NAMALWA (cell line): ENCODE measurements at regions not wholly inside any gene's neighbourhood (a gene's known extent, or its start where the extent isn't known, plus 50 kb on each side); places are given as distances from the start of the nearest gene placed in this dataset.

Experiments used
- DNase-seq: peaks from one replicate; pipeline ENCODE4 v3.0.0-alpha.2; 2015; ENCODE audit warnings: low spot score

GRCh38 chr5:162324328-162324727 is 256.8 kb downstream of the GABRG2 start:
- no peak for DNase-seq

GRCh38 chr5:162325143-162325727 is 257.7 kb downstream of the GABRG2 start:
- no peak for DNase-seq

DNA sequence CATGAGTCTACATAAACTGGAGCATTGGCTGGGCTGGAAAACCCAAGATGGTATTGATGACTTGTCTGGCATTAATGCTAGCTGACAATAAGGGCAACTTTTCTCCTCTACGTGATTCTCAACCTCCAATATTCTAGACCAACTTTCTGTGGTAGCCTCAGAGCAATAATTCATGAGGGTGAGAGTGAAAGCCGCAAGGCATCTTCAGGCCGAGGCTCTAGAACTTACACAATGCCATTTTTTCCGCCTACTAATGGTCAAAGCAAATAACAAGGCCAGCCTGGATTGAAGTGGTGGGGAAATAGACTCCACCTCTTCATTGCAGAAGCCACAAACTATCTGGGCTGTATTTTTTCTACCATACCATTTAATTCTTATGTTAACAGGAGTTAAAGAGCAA is 267.4 kb downstream of the GABRG2 start:
- no peak for DNase-seq

GRCh38 chr5:162360373-162360931 is 292.9 kb downstream of the GABRG2 start:
- DNase-seq, result no peak

- no peak for DNase-seq
Observed at GRCh38 chr5:162372256-162372655, 304.7 kb downstream of the GABRG2 start.

- no peak for DNase-seq
Observed at GRCh38 chr5:162377895-162378294, 310.3 kb downstream of the GABRG2 start.

DNA sequence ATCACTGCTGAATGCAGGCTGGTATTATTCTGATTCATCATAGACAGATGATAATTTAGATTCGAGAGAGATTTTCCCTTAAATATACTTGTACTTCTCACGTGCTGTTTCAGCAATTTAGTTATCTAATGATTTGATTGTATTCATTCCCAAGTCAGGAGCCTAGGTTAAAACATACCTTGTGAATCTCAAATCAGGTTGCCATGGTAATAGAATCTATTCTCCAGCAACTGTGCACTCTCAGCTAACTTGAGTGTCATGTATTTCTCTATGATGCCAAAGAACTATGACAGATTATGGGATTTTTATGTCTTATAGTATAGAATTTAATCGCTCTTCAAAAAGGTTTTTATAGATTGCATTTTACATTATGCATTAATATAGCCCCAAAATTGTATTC is 315.3 kb downstream of the GABRG2 start:
- DNase-seq, result no peak

DNA sequence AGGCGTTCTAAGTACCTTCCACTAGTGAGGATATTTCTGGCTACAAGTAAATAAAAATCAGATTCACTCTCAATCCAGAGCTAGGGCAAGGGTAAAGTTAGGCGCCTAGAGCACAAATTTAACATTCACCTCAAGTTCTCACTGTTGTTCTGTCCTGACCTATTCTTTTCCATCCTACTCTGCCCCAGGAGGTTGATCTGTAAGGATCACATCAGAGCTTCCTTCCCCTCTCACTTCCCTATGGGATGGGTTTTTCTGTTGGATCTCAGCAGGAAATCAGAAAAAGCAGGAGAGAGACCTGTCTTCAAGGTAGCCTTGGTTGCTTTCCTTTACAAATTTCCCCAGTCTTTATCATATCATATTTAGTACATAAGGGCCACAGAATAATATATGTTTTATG is 316.7 kb downstream of the GABRG2 start:
- no peak for DNase-seq

DNA sequence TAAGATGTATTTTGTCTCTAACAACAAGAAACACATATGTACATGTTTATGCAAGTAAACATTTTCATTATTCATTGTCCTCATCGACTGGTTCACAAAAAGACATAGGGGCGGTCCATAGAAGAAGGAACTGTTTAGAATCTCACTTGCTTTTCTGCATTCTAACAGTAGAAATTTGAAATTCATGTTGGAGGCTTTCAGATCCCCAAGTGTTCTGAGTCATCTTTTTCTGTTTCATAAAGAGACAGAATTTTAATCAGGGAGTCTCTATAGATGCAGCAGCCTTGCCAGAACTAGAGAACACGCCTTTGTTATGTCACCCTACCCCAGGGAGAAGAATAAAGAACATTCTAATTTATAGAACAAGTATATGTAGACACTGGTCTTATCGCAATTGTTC is 324.3 kb downstream of the GABRG2 start:
- DNase-seq, result no peak

DNA sequence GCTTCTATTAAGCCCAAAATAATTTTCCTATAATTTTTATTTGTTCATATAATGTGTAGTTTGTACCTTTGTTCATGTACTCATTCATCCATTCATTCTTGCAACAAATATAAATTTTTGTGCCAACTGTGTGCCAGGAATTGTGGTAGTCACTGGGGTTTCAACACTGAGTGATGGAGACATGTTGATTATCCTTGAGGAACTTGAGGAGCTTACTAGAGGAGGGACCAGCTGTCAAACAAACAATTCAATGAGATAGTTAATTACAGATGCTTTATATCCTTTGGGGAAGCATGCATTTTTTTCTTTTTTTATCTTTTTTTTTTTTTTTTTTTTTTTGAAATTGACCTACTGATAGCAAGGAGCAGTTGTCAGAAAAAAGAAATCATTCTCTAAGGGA is 324.8 kb downstream of the GABRG2 start:
- DNase-seq, result no peak

DNA sequence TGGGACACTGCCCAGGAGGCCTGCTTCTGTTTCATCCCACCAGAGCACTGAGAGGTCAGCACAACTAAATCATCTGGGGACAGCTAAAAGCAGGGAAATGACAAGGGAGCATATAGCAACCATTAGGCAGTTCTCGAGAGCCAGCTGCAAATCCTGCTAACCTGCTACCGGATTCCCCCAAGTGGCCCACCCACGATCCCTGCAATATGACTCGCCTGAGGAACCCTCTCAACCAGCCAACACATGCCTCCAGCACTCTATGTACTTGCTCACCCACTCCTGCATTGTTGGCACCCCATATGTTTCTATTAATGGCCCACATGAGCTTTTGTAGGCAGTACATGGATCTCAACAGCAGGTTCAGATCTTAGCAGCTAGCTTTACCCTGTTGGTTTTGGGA is 326.0 kb downstream of the GABRG2 start:
- DNase-seq, result no peak

- DNase-seq, result no peak
Observed at GRCh38 chr5:162407614-162408013, 340.0 kb downstream of the GABRG2 start.

DNA sequence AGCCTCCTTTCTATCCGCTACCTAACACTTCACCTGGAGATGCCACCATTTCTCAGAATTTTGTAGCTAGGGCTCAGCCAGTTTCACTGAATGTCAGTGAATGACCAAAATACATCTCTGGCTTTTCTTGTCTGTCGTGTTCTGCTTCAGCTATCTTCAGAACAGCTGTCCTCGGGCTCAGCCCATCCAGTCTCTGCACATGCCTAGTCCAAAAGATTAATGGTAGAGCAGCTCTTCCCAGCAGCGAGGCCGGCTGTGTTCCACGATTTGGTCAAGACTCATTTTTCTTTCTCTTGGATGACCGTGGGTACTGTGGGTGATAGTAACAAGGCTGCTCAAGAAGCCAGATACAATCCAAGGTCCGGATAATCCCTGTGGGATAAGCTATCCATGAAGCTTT is 342.8 kb downstream of the GABRG2 start:
- no peak for DNase-seq

DNA sequence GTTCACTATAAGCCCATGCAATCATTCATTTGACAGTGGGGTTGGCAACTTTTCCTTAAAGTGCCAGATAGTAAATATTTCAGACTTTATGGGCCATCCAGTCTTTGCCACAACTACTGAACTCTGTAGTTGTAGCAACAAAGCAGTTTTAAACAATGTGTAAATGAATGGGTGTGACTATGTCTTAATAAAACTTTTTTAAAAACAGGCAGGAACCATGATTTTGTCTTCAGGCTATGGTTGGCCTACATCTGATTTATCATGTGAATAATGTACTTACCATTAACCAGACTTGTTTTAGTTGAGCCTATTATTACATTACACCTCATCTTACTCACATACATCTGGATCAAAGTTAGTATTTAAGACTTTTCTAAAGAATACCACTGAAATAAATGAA is 361.6 kb downstream of the GABRG2 start:
- no peak for DNase-seq

- DNase-seq, result no peak
Observed at GRCh38 chr5:162434281-162434680, 366.7 kb downstream of the GABRG2 start.

- no peak for DNase-seq
Observed at GRCh38 chr5:162436055-162436454, 368.5 kb downstream of the GABRG2 start.

DNA sequence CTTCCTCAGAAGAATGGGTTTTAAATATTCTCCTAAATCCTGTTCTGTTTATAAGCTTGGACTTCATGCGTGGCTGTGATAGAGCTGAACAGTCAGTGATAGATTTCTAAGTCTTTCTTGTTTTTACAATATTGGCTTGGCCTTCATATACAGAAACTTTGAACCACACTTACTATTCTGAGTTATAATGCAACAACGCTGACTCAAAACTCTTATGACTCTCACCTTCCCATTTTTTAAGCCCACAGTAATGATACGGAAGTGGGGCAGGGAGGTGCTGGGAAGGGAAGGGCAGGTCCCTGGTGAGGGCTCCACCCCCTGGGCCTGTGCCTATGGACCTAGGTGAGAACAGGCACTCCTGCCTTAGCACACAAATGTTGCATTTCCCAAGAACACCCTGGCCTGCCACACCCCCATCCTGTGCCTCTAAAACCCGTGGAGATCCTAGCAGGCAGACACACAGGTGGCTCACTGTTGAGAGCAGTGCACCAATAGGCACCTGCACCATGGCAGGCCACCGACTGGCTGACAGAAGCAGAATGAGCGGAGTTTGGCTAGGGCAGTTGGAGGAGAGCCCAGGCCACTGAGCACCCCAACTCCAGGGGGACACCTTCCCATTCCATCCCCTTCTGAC is 376.7 kb downstream of the GABRG2 start:
- DNase-seq, result no peak

DNA sequence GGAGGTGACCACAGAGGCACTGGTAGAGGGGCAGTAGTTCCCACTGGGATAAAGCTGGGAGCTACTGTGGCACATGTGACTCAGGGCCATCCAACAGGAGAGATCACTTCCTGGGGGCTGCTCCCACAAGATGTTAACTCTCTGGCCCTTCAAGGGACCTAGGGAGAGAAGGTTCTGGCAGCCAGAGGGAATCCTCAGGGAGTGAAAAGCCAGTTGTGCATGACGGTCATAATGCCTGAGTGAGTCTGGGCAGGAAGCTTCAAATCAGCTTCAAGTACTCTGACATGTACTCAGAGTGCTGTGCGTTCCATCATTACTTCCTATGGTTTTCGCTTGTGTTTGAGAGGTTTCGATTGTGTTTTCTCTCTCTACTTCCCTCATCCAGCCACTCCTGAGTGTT is 388.5 kb downstream of the GABRG2 start:
- no peak for DNase-seq

- DNase-seq, result no peak
Observed at GRCh38 chr5:162466011-162466410, 398.4 kb downstream of the GABRG2 start.

DNA sequence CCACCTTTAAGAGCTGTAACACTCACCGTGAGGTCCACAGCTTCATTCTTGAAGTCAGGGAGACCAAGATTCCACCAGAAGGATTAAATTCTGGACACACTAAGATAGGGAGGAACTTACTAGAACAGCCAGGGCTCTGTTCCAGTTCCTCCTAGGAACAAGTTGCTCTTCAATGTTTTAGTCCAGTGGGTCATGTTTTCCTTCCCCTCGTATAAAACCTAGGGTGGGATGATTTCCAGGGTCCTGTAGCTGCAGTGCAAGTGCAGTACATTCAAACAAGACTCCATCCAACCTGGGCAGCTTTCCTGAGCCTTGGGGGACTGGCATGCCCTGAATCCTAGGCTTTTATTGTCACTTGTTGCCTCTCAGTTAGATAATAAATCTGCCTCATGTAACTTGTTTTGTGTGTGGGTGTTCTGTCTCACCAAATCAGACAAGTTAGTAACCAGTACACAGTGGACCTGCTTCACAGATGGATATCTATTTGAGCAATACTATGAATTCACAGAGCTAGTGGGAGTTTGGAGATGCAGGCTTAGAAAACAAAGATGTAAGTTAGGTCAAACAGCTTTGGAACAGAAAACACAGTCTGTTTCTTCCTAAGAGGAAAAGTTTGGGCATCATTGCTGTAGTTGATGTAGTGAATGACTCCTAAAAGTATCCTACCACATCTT is 405.6 kb downstream of the GABRG2 start:
- DNase-seq, result no peak

DNA sequence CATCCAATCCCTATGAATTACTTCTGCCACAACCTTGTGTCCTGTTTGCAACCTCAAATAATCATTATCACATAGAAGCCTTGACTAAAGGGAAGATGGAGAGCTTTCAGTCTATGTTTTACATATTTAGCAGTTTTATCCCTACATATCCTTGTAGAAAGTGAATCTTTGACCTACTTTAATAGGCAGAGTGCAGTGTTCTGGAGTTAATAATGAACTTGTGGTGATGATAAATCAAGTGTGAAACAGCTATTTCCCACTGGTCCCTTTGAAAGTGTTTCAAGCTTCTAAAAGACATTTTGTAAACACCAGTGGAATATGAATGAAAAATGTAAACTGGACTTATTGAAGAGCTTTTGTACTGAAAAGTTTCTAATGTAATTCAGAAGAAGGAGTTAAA is 406.7 kb downstream of the GABRG2 start:
- DNase-seq, result no peak

GRCh38 chr5:162484095-162484494 is 416.5 kb downstream of the GABRG2 start:
- DNase-seq, result no peak

GRCh38 chr5:162484986-162485385 is 417.4 kb downstream of the GABRG2 start:
- DNase-seq, result no peak
